ENCODE measurements at regions not wholly inside any gene's neighbourhood (a gene's known extent, or its start where the extent isn't known, plus 50 kb on each side); places are given as distances from the start of the nearest gene placed in this dataset.

- TF ChIP-seq CTCF (IDR thresholded peaks at IDR 0.05) (no peak), EZH2 (IDR thresholded peaks at IDR 0.05; ENCODE audit: borderline replicate concordance, insufficient read depth, low read depth, low read length, poor library complexity, severe bottlenecking) (no peak)
Measured at GRCh38 chr2:145543155-145543554, 1023.2 kb upstream of the ZEB2 start.
